Adipocyte (in vitro differentiated cells): ENCODE measurements at regions not wholly inside any gene's neighbourhood (a gene's known extent, or its start where the extent isn't known, plus 50 kb on each side); places are given as distances from the start of the nearest gene placed in this dataset.

Experiments used
- DNase-seq: peaks from one replicate; pipeline ENCODE4 v3.0.0-alpha.2; 2015; ENCODE audit warnings: low read depth
- H3K27me3 ChIP-seq: replicated peaks from 2 replicates; pipeline ENCODE4 v1.7.0; 2013; ENCODE audit warnings: mild to moderate bottlenecking, low read length, moderate library complexity; ENCODE audit not compliant: control insufficient read depth, insufficient read depth
- H3K36me3 ChIP-seq: 2 replicates; pipeline ENCODE4 v1.7.0; 2013; ENCODE audit warnings: low read length, mild to moderate bottlenecking, moderate library complexity; ENCODE audit not compliant: control insufficient read depth, insufficient read depth, severe bottlenecking
- H3K4me1 ChIP-seq: 2 replicates; pipeline ENCODE4 v1.7.0; 2013; ENCODE audit warnings: mild to moderate bottlenecking, low read length, moderate library complexity; ENCODE audit not compliant: control insufficient read depth, insufficient read depth
- H3K4me3 ChIP-seq: 2 replicates; pipeline ENCODE4 v1.7.0; 2013; ENCODE audit warnings: mild to moderate bottlenecking, low read length, moderate library complexity
- H3K9ac ChIP-seq: 2 replicates; pipeline ENCODE4 v1.7.0; 2013; ENCODE audit warnings: mild to moderate bottlenecking, low read length, moderate library complexity
- H3K9me3 ChIP-seq: 2 replicates; pipeline ENCODE4 v1.7.0; 2013; ENCODE audit warnings: mild to moderate bottlenecking, low read length, moderate library complexity; ENCODE audit not compliant: control insufficient read depth

DNA sequence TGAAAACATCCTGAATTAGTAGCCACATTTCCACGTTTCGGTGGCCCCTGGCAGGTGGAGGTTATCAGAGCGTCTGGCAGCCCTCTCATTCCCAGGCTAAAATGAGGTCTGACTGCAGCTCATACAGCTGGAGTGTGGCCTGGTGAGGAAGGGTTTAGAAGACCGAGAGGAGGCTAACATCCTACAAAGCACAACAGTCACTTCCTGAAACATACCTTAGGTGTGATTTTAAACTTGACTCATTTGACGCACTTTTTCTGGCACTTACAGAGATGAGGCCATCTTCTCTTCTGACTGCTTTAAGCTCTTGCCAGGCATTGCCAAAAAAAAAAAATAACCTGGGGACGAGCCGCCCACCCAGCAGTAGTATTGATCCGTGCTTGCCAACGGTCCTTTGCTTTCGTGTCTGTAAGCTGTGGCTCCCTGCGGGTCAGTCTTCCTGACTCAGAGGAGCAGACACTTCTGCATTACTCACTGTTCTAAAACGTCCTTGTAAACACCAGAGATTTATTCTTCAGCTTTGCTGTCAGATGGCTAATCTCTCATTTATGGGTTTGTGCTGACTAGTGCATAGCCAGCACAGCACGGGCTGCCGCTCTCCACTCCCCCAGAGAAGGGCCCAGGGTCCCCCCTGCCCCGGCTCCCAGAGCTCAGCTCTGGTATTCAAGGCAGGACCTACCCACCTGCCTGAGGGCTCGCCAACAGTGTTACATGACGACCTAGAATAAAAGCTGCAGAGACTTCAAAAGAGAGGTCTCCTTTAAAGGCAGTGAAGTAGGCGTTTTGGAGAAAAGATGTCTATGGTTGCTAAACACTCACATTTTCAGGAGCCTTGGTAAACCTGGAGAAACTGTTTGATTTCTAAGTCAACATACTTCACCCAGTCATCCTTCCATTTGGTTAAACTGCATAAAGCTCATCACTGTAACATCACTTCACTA lies 78.5 kb upstream of the FRMD1 start:
- Histone ChIP-seq H3K4me1 (peaks cover 21% of the 10 kb centered on the region), H3K36me3 (no peaks in the 10 kb centered on the region), H3K9ac (no peak overlapping the region), H3K27me3 (no peaks in the 10 kb centered on the region), H3K9me3 (no peaks in the 10 kb centered on the region), H3K4me3 (peak overlapping the region; percentile 38)
- peak; percentile 2 for DNase-seq

DNA sequence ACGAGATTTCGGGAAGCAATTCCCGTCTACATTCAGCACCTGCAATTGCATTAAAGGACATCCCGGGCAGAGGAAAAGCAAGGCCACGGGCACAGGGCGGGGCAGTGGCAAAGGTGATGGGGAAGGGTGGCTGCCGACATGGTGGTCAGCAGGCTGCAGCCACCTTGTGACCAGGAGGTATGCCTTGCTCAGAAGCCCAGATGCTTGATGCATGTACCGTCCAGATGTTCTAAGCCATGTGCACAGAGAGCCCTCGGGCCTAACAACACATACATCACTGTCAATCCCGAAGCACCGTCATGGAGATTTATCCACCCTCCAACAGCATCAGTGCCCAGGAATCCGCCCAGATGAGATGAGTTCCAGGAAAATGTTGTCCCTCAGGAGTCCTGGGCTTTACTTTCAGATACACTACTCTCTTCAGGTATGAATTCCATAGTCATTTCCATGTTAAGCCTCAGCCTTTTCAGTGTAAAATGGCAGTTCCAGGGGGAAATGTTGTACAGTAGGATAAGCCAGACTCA lies 77.8 kb upstream of the FRMD1 start:
- Histone ChIP-seq H3K36me3 (no peaks in the 10 kb centered on the region), H3K4me3 (no peak overlapping the region), H3K27me3 (no peaks in the 10 kb centered on the region), H3K9ac (no peak overlapping the region), H3K4me1 (peaks cover 21% of the 10 kb centered on the region), H3K9me3 (no peaks in the 10 kb centered on the region)
- no peak for DNase-seq

DNA sequence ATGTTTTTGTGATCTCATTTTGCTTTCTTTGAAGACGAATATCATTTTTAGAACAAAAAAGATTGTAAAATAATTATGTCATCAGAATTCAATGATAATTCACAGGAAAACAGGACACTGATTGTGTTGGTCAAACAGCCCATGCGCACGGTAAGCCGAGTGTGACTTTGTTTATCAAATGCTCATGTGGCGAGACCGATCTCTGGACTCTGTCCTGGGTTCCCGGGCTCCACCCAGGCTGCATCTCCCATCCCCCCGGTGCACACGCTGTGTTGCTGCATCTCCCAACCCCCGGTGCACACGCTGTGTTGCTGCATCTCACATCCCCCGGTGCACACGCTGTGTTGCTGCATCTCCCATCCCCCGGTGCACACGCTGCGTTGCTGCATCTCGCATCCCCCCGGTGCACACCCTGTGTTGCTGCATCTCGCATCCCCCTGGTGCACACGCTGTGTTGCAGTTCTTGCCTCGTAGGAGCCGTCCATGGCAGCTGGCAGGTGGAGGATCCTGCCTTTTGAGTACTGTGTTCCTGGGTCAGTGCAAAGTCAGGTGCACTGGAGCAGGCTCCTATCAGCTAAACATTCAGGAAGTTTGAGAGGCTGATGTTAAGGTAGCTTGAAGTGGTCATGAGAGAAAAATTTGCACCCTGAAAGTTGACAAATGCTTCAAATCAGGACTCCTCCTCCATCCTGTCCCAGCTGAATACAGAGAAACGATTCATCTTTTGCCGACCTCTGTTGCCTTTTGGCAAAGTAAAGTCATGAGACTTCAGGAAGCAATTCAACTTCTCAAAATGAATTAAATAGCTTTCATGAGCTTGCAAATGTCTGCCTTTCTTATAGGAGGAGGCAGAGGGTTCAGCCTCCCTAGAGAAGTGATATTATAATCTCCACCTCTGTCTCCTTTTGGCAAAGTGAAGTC lies 77.1 kb upstream of the FRMD1 start:
- DNase-seq = no peak
- Histone ChIP-seq H3K9me3 (no peaks in the 10 kb centered on the region), H3K4me1 (peaks cover 21% of the 10 kb centered on the region), H3K4me3 (no peak overlapping the region), H3K9ac (no peak overlapping the region), H3K27me3 (no peaks in the 10 kb centered on the region), H3K36me3 (no peaks in the 10 kb centered on the region)

- no peaks in the 10 kb centered on the region for H3K36me3 ChIP-seq
- H3K4me3 ChIP-seq = no peak overlapping the region
- H3K9ac ChIP-seq = no peak overlapping the region
- peaks cover 21% of the 10 kb centered on the region for H3K4me1 ChIP-seq
- DNase-seq = no peak
- H3K9me3 ChIP-seq = no peaks in the 10 kb centered on the region
- peaks cover 9% of the 10 kb centered on the region for H3K27me3 ChIP-seq
Observed at GRCh38 chr6:168155193-168155592, 76.2 kb upstream of the FRMD1 start.

DNA sequence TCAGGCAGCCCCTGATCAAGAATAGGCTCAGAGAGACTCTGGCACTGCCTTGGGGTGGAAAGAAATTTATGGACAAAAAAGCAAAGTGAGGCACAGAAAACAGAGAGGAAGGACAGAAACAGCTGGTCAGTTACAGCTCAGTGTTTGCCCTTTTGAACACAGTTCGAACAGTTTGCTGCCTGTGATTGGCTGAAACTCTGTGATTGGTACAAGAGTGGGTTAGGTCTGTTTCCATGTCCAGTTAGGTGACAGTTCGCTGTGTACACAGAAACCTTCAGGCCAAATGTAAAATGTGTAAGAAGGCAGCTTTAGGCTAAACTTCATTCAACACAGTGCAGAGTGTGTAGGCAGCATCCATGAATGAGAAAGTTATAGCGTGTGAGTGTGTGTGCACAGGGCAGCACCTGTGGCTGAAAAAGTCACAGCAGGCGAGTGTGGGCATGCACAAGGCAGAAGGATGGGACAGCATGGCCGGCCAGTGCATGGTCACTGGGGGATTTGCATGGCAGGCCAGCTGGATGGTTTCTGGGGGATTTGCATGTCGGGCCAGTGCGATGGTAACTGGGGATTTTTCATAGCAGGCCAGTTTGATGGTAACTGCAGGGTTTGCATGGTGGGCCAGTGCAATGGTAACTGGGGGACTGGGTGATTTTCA lies 75.4 kb upstream of the FRMD1 start:
- DNase-seq = no peak
- Histone ChIP-seq H3K27me3 (peaks cover 16% of the 10 kb centered on the region), H3K4me3 (no peak overlapping the region), H3K9me3 (no peaks in the 10 kb centered on the region), H3K36me3 (no peaks in the 10 kb centered on the region), H3K9ac (no peak overlapping the region), H3K4me1 (peaks cover 21% of the 10 kb centered on the region)

- H3K36me3 ChIP-seq = no peaks in the 10 kb centered on the region
- H3K4me1 ChIP-seq = peaks cover 19% of the 10 kb centered on the region
- H3K9ac ChIP-seq = no peak overlapping the region
- no peak overlapping the region for H3K4me3 ChIP-seq
- H3K27me3 ChIP-seq = peaks cover 21% of the 10 kb centered on the region
- no peak for DNase-seq
- H3K9me3 ChIP-seq = no peaks in the 10 kb centered on the region
Observed at GRCh38 chr6:168153553-168153952, 74.5 kb upstream of the FRMD1 start.

DNA sequence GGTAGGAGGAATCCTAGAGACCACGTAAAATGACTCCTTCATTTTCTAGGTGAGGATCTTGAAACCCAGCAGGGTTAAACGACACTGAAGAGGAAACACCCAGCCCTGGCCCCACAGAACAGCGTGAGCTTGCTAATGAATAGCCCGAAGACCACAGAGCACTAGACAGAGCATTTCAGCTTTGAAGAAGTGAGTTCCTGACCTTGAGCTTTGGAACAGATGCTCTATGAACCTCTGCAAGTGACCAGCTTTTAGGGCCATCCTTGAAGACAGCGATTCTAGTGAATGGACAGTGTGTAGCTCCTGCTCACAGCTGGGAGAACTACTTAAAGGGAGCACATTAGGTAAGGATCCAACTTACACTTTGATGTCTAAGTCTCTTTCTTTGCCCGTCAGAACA lies 74.0 kb upstream of the FRMD1 start:
- peaks cover 26% of the 10 kb centered on the region for H3K27me3 ChIP-seq
- no peak overlapping the region for H3K9ac ChIP-seq
- DNase-seq = no peak
- peaks cover 13% of the 10 kb centered on the region for H3K4me1 ChIP-seq
- no peaks in the 10 kb centered on the region for H3K36me3 ChIP-seq
- H3K9me3 ChIP-seq = no peaks in the 10 kb centered on the region
- no peak overlapping the region for H3K4me3 ChIP-seq

DNA sequence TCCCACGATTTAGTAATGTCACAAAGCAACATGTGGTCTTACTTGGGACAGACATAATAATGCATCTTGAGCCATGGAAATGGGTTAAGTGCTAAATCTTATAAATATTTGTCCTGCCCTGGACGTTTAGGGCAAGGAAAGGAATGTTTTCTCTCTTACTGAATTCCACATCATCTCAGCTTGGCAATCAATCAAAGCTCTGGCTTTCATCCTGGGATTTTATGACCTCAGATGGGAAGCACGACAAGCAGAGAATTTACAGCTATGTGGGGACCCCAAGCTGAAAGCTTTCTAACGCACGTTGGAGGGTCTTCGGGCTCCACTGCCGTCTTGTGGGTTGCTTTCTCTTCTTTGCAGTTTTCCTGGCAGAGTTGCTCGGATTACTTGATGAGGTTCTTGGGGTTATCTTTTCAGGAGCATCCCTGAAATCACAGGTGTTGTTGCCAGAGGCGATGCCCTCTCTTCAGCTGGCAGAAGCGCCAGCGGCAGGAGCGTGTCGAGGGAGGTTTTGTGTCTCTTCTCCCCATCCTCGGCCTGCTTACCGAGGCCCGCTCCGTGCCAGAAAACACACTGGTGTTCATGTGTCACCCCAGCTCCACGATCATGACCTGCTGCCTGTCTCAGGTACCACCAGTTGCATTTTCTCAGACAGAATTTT lies 73.4 kb upstream of the FRMD1 start:
- DNase-seq = no peak

GRCh38 chr6:168150551-168151320 lies 71.7 kb upstream of the FRMD1 start:
- no peak overlapping the region for H3K4me3 ChIP-seq

More for the DNA sequence above, 73.4 kb upstream of the FRMD1 start:
- Histone ChIP-seq H3K9me3 (no peaks in the 10 kb centered on the region), H3K4me1 (peaks cover 8% of the 10 kb centered on the region), H3K9ac (no peak overlapping the region), H3K36me3 (no peaks in the 10 kb centered on the region), H3K27me3 (peaks cover 30% of the 10 kb centered on the region), H3K4me3 (no peak overlapping the region)

GRCh38 chr6:168149015-168149414 lies 70.0 kb upstream of the FRMD1 start:
- Histone ChIP-seq H3K4me3 (no peak overlapping the region), H3K9ac (no peak overlapping the region)

More at GRCh38 chr6:168150551-168151320, 71.7 kb upstream of the FRMD1 start:
- no peak for DNase-seq
- H3K27me3 ChIP-seq = peaks cover 33% of the 10 kb centered on the region
- no peaks in the 10 kb centered on the region for H3K9me3 ChIP-seq
- H3K4me1 ChIP-seq = no peaks in the 10 kb centered on the region
- H3K36me3 ChIP-seq = no peaks in the 10 kb centered on the region
- H3K9ac ChIP-seq = no peak overlapping the region

More at GRCh38 chr6:168149015-168149414, 70.0 kb upstream of the FRMD1 start:
- H3K27me3 ChIP-seq = peaks cover 33% of the 10 kb centered on the region
- H3K4me1 ChIP-seq = peaks cover 6% of the 10 kb centered on the region
- H3K36me3 ChIP-seq = no peaks in the 10 kb centered on the region
- H3K9me3 ChIP-seq = peaks cover 9% of the 10 kb centered on the region
- DNase-seq = no peak
